Esophagus muscularis mucosa (tissue), 4 donors: ENCODE measurements at regions not wholly inside any gene's neighbourhood (a gene's known extent, or its start where the extent isn't known, plus 50 kb on each side); places are given as distances from the start of the nearest gene placed in this dataset.

ENCODE experiments used
- DNase-seq: peaks from one replicate; pipeline ENCODE4 v3.0.0-alpha.2; 2017; ENCODE audit errors: extremely low spot score
- H3K27ac ChIP-seq, 4 donors: fragments of 200-600 bp; sonication (generic); replicated peaks in 1 of 4; 1 replicate in 3 of 4; 2 replicates in 1 of 4; pipeline ENCODE4 v1.5.1; 2016 to 2019; ENCODE audit warnings: mild to moderate bottlenecking in 1 of 4
- H3K27me3 ChIP-seq, 4 donors: fragments of 200-600 bp; sonication (generic); one replicate each; pipeline versions ENCODE4 v1.5.1 to v1.6.0; 2016 to 2019
- H3K36me3 ChIP-seq, 4 donors: fragments of 200-600 bp; sonication (generic); one replicate each; pipeline ENCODE4 v1.5.1; 2016 to 2019
- H3K4me1 ChIP-seq, 4 donors: fragments of 200-600 bp; sonication (generic); one replicate each; pipeline ENCODE4 v1.5.1; 2016 to 2019
- H3K4me3 ChIP-seq, 4 donors: fragments of 200-600 bp; sonication (generic); 1 replicate in 2 of 4; 2 replicates in 2 of 4; pipeline ENCODE4 v1.5.1; 2016 to 2019; ENCODE audit warnings: mild to moderate bottlenecking in 4 of 4, moderate library complexity in 1 of 4
- H3K9me3 ChIP-seq, 4 donors: fragments of 200-600 bp; sonication (generic); 1 replicate in 3 of 4; 2 replicates in 1 of 4; pipeline ENCODE4 v1.5.1; 2016 to 2019
- EP300 ChIP-seq: sonication (generic); formaldehyde crosslinking; IDR thresholded peaks from one replicate; pipeline ENCODE4 v1.6.1; 2017; ENCODE audit warnings: antibody characterized with exemption
- POLR2A ChIP-seq: fragments of 450-650 bp; IDR thresholded peaks from one replicate; pipeline ENCODE4 v1.6.1; 2017; ENCODE audit warnings: antibody characterized with exemption, moderate library complexity, mild to moderate bottlenecking, low read depth
- POLR2AphosphoS5 ChIP-seq, 2 donors: sonication (generic); formaldehyde crosslinking; IDR thresholded peaks; one replicate each; pipeline ENCODE4 v1.6.1; 2017; ENCODE audit warnings: antibody characterized with exemption in 2 of 2
- WGBS: methylation state at CpG from one replicate; pipeline ENCODE4 v1.1.5; 2018; 5-methylcytosine and 5-hydroxymethylcytosine counted together
- intact Hi-C: fragments of 100-400 bp; cut with DNase I; formaldehyde crosslinking; loops from one replicate; pipeline ENCODE4 v1.15.1; 2023
- TF ChIP-seq, protein P1 (sequence below), 3 experiments: fragments of 200-600 bp in 2 of 3; fragments of 450-650 bp in 1 of 3; sonication (generic) in 2 of 3; IDR thresholded peaks; one replicate each; pipeline ENCODE4 v1.5.1; 2017 to 2019; ENCODE audit warnings: antibody characterized with exemption in 3 of 3, mild to moderate bottlenecking in 2 of 3, moderate library complexity in 1 of 3

DNA sequence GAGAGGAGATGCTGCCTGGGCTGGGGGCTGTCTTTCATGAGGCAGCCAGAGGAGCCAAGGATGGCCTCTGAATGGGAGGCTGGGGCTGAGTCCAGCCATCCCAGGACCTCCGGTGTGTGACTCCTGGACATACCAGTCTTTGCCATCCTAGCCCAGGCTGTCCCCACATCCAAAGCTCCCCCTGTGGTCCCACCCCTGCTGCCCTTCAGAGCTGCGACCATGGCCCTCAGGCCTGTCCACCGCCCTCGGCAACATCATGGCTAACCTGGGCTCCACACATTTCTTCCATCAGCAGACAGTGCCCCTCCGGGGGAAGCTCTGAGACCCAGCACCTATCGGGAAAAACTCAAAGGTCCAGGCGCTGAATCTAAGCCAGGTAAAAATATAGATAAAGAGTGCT, 324.4 kb downstream of the MN1 start:
- TF ChIP-seq, protein P1, sequence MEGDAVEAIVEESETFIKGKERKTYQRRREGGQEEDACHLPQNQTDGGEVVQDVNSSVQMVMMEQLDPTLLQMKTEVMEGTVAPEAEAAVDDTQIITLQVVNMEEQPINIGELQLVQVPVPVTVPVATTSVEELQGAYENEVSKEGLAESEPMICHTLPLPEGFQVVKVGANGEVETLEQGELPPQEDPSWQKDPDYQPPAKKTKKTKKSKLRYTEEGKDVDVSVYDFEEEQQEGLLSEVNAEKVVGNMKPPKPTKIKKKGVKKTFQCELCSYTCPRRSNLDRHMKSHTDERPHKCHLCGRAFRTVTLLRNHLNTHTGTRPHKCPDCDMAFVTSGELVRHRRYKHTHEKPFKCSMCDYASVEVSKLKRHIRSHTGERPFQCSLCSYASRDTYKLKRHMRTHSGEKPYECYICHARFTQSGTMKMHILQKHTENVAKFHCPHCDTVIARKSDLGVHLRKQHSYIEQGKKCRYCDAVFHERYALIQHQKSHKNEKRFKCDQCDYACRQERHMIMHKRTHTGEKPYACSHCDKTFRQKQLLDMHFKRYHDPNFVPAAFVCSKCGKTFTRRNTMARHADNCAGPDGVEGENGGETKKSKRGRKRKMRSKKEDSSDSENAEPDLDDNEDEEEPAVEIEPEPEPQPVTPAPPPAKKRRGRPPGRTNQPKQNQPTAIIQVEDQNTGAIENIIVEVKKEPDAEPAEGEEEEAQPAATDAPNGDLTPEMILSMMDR (IDR thresholded peaks at IDR 0.05) = no peak
- no peak for TF ChIP-seq EP300
- no peak for TF ChIP-seq POLR2AphosphoS5 (IDR thresholded peaks at IDR 0.05)
- TF ChIP-seq POLR2A = no peak
- no peak overlapping the region for H3K4me3 ChIP-seq
- WGBS = 92% methylated on average over 6 of the region's 7 CpGs
- H3K9me3 ChIP-seq = no peaks in the 10 kb centered on the region
- H3K36me3 ChIP-seq = no peaks in the 10 kb centered on the region
- H3K27me3 ChIP-seq = peaks cover 0 to 5% (median 0%) of the 10 kb centered on the region in 4 donors
- H3K27ac ChIP-seq = no peak overlapping the region
- H3K4me1 ChIP-seq = peaks cover 0 to 17% (median 13%) of the 10 kb centered on the region in 4 donors
- intact Hi-C loops = no loop called here
- DNase-seq = no peak

DNA sequence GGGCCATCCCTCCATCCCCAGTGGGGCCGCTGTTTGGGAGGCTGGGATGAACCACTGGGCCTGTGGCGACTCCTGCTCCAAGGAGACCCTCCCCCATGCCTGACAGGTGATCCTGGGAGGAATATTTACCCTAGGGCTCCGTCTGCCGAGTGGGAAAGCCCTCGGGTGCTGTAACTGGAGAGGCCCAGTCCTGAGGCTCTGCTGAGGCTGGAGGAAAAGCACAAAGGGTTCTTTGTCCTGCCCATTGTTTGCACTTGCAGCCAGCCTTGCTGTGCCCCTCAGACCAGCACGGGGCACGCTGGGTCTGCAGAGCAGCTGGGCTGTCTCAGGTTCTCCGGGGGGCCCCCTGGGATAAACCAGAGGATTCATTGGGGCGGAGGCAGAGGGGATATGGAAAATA, 321.1 kb downstream of the MN1 start:
- H3K9me3 ChIP-seq = no peaks in the 10 kb centered on the region
- H3K27ac ChIP-seq = no peak overlapping the region
- DNase-seq = no peak
- no peak overlapping the region for H3K4me3 ChIP-seq
- intact Hi-C loops = no loop called here
- H3K36me3 ChIP-seq = no peaks in the 10 kb centered on the region
- WGBS = 76% methylated on average over 2 of the region's 9 CpGs
- TF ChIP-seq POLR2AphosphoS5 (IDR thresholded peaks at IDR 0.05) = no peak
- TF ChIP-seq, protein P1 (IDR thresholded peaks at IDR 0.05) = no peak
- TF ChIP-seq EP300 = no peak
- no peak for TF ChIP-seq POLR2A
- peaks cover 0 to 10% (median 0%) of the 10 kb centered on the region in 4 donors for H3K27me3 ChIP-seq
- H3K4me1 ChIP-seq = peaks cover 0 to 6% (median 4%) of the 10 kb centered on the region in 4 donors

DNA sequence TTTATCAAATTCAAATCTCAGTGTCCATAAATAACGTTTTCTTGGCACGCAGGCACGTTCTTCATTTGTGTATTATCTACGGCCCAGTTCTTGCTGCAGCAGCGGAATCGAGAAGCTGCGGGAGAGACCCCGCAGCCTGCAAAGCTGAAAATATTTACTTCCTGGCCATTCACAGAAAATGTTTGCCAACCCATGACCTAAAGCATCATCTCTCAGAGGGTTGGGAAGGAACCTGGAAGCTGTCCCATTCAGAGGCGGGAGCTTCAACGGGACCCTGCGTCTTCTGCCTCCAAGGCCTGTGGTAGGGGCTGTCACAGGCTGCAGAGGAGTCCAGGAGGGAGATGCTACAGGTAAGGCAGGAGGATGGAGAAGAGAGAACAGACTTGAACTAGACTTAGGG, 319.2 kb downstream of the MN1 start:
- TF ChIP-seq, protein P1 (IDR thresholded peaks at IDR 0.05) = no peak
- TF ChIP-seq EP300 = no peak
- no peak for TF ChIP-seq POLR2AphosphoS5 (IDR thresholded peaks at IDR 0.05)
- Histone ChIP-seq H3K27me3 (peaks cover 0 to 10% (median 0%) of the 10 kb centered on the region in 4 donors), H3K4me1 (peaks cover 0 to 2% (median 0%) of the 10 kb centered on the region in 4 donors), H3K27ac (no peak overlapping the region), H3K36me3 (no peaks in the 10 kb centered on the region), H3K9me3 (no peaks in the 10 kb centered on the region), H3K4me3 (no peak overlapping the region)
- no peak for DNase-seq
- WGBS = 58% methylated on average over 11 of the region's 11 CpGs
- intact Hi-C loops = no loop called here

DNA sequence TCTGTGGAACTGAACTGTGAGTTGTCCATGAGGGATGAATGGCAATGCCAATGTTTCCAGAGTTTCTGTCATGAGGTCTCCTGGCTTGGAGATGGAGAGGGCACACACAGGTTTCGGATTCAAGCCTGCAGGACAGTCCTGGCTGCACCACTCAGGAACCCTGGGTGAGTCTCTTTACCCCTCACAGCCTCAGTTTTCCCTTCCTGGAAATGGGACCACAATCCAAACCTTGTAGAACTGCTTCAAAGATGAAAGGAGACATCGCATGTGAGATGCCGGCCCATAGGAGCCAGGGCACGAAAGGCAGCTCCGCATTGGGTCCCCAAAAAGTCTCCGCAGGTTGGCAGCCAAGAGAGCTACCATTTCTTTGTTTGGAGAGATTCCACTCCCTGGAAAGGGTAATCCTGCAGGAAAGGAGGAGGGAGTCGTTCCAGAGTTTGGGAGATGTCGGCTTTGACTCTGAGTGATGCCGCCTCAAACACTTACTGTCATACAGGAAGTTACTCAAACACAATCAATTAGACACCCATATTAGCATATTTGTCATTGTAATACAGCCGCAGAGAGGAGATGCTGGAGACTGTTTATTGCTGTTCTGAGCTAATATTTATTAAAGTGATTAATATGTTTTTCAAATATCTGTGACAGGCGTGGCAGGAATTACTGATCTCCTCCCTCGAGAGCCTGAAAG, 318.3 kb downstream of the MN1 start:
- 68% methylated on average over 11 of the region's 12 CpGs for WGBS
- intact Hi-C loops = no loop called here
- peak overlapping the region in 1 of 4 donors; percentile 7 for H3K4me3 ChIP-seq
- TF ChIP-seq, protein P1 (IDR thresholded peaks at IDR 0.05) = no peak
- TF ChIP-seq EP300 (no peak), POLR2A (no peak), POLR2AphosphoS5 (IDR thresholded peaks at IDR 0.05) (no peak)
- no peak overlapping the region for H3K27ac ChIP-seq
- no peaks in the 10 kb centered on the region for H3K36me3 ChIP-seq
- no peaks in the 10 kb centered on the region for H3K9me3 ChIP-seq
- H3K4me1 ChIP-seq = peaks cover 0 to 7% (median 5%) of the 10 kb centered on the region in 4 donors
- DNase-seq = no peak
- H3K27me3 ChIP-seq = peaks cover 0 to 12% (median 0%) of the 10 kb centered on the region in 4 donors

DNA sequence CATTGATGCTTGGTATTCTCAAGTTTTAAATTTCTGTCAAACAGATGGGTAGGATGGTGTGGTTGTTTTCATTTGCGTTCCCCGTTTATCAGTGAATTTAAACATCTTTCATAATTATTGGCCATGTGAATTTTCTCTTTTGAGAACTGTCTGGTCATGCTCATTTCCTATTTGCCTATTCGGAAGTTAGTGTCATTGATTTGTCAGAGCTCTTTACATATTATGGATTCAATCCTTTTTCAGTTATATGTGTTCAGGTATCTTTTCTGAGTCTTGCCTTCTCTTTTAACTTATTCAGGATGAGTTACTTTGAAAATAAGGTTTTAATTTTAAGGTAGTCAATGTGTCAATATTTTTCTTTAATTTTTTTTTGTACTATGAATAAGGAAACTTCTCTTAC, 315.7 kb downstream of the MN1 start:
- H3K27me3 ChIP-seq = peaks cover 0 to 15% (median 0%) of the 10 kb centered on the region in 4 donors
- TF ChIP-seq POLR2A (no peak), EP300 (no peak), POLR2AphosphoS5 (IDR thresholded peaks at IDR 0.05) (no peak)
- TF ChIP-seq, protein P1 (IDR thresholded peaks at IDR 0.05) = no peak
- no peak overlapping the region for H3K27ac ChIP-seq
- DNase-seq = no peak
- peaks cover 0 to 19% (median 13%) of the 10 kb centered on the region in 4 donors for H3K4me1 ChIP-seq
- H3K36me3 ChIP-seq = no peaks in the 10 kb centered on the region
- no peaks in the 10 kb centered on the region for H3K9me3 ChIP-seq
- intact Hi-C loops = no loop called here
- no peak overlapping the region for H3K4me3 ChIP-seq
- WGBS = 85% methylated on average over 3 of the region's 3 CpGs
